Hepatocyte (in vitro differentiated cells): ENCODE measurements at regions not wholly inside any gene's neighbourhood (a gene's known extent, or its start where the extent isn't known, plus 50 kb on each side); places are given as distances from the start of the nearest gene placed in this dataset.
"Not testable (repeated sequence)": the region's sequence is repeated elsewhere in the genome, so short reads cannot be mapped to it uniquely, and the experiment has no call there.

ENCODE experiments used
- EZH2 ChIP-seq: fragments of 200-600 bp; sonication (generic); IDR thresholded peaks from 2 replicates; pipeline ENCODE4 v1.6.1; 2016; ENCODE audit warnings: antibody characterized with exemption, mild to moderate bottlenecking, borderline replicate concordance
- TF ChIP-seq, protein P1 (sequence below): fragments of 200-600 bp; sonication (generic); IDR thresholded peaks from 2 replicates; pipeline ENCODE4 v1.5.1; 2016; ENCODE audit warnings: antibody characterized with exemption, mild to moderate bottlenecking; ENCODE audit not compliant: poor library complexity

DNA sequence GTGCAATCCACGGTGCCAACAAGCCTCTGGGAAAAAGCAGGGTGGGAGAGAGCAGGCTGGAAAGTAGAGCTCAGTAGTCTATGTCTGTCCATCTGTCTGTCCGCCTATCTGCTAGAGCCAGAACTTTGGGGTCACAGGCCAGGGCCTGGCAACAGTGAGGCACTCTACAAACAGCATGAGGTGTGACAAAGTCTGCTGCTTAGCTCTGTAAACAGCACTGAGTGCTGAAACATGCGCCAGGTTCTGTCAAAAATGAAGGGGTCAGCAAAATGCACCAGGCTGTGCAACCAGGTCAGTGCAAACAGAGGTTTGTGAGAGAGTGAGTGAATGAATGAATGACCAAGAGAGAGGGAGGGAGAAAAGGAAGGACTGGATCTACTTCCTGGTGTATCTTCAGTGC is 936.5 kb downstream of the SPATA31A6 start:
- TF ChIP-seq, protein P1, sequence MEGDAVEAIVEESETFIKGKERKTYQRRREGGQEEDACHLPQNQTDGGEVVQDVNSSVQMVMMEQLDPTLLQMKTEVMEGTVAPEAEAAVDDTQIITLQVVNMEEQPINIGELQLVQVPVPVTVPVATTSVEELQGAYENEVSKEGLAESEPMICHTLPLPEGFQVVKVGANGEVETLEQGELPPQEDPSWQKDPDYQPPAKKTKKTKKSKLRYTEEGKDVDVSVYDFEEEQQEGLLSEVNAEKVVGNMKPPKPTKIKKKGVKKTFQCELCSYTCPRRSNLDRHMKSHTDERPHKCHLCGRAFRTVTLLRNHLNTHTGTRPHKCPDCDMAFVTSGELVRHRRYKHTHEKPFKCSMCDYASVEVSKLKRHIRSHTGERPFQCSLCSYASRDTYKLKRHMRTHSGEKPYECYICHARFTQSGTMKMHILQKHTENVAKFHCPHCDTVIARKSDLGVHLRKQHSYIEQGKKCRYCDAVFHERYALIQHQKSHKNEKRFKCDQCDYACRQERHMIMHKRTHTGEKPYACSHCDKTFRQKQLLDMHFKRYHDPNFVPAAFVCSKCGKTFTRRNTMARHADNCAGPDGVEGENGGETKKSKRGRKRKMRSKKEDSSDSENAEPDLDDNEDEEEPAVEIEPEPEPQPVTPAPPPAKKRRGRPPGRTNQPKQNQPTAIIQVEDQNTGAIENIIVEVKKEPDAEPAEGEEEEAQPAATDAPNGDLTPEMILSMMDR, result not testable (repeated sequence)
- TF ChIP-seq EZH2, result not testable (repeated sequence)
